ENCODE measurements at regions not wholly inside any gene's neighbourhood (a gene's known extent, or its start where the extent isn't known, plus 50 kb on each side); places are given as distances from the start of the nearest gene placed in this dataset.

- Histone ChIP-seq H3K4me2 (ENCODE audit: insufficient read depth, insufficient read length, low read length) (no peak overlapping the region), H3K4ac (ENCODE audit: low read depth, low read length) (no peak overlapping the region), H2AK5ac (ENCODE audit: insufficient read length, low read length) (no peak overlapping the region), H3T11ph (ENCODE audit: low read length) (no peak overlapping the region), H2BK5ac (ENCODE audit: insufficient read length, low read length) (no peak overlapping the region), H3K79me2 (ENCODE audit: insufficient read depth, low read length) (no peaks in the 10 kb centered on the region), H3K27ac (ENCODE audit: insufficient read length, low read depth, low read length) (no peak overlapping the region), H2BK15ac (ENCODE audit: low read depth, low read length) (no peak overlapping the region), H2BK120ac (ENCODE audit: low read depth, low read length, poor library complexity, severe bottlenecking) (no peak overlapping the region), H3K23ac (ENCODE audit: insufficient read length, low read depth, low read length) (no peak overlapping the region), H4K8ac (replicated peaks; ENCODE audit: insufficient read length, low read depth, low read length) (no peak overlapping the region), H4K20me1 (ENCODE audit: control insufficient read depth, insufficient read depth, insufficient read length) (no peaks in the 10 kb centered on the region), H4K5ac (ENCODE audit: insufficient read length, low read depth, low read length) (no peak overlapping the region), H4K91ac (ENCODE audit: insufficient read length, low read depth, low read length) (no peak overlapping the region), H3K27me3 (ENCODE audit: insufficient read depth, low read length) (no peaks in the 10 kb centered on the region), H3K56ac (ENCODE audit: insufficient read length, low read depth, low read length) (no peak overlapping the region), H3K9ac (ENCODE audit: extremely low read depth, insufficient read length, low read length) (no peak overlapping the region), H2AFZ (ENCODE audit: low read length) (no peak overlapping the region), H3K23me2 (ENCODE audit: insufficient read length, low read depth, low read length, poor library complexity, severe bottlenecking) (no peaks in the 10 kb centered on the region), H3K18ac (ENCODE audit: insufficient read length, low read depth, low read length) (no peak overlapping the region), H3K9me3 (ENCODE audit: control insufficient read depth, low read depth, low read length) (no peaks in the 10 kb centered on the region), H2BK20ac (ENCODE audit: low read depth, low read length, poor library complexity, severe bottlenecking) (no peak overlapping the region), H3K4me1 (ENCODE audit: insufficient read depth, low read length) (peaks cover 7% of the 10 kb centered on the region), H3K14ac (ENCODE audit: insufficient read depth, low read length) (no peak overlapping the region), H2BK12ac (ENCODE audit: insufficient read length, low read depth, low read length) (no peak overlapping the region), H3K79me1 (ENCODE audit: insufficient read depth, low read depth, low read length, poor library complexity, severe bottlenecking) (no peaks in the 10 kb centered on the region)
- H3K27ac Mint-ChIP-seq: no peak overlapping the region
- H3K36me3 Mint-ChIP-seq (ENCODE audit: insufficient read depth in 1 of 3, low read depth in 3 of 3): no peaks in the 10 kb centered on the region
- no CpG with 5 or more reads among the region's 8 CpGs for WGBS (ENCODE audit: extremely low coverage, insufficient read length, low lambda C conversion rate)
- TF ChIP-seq, protein P1, sequence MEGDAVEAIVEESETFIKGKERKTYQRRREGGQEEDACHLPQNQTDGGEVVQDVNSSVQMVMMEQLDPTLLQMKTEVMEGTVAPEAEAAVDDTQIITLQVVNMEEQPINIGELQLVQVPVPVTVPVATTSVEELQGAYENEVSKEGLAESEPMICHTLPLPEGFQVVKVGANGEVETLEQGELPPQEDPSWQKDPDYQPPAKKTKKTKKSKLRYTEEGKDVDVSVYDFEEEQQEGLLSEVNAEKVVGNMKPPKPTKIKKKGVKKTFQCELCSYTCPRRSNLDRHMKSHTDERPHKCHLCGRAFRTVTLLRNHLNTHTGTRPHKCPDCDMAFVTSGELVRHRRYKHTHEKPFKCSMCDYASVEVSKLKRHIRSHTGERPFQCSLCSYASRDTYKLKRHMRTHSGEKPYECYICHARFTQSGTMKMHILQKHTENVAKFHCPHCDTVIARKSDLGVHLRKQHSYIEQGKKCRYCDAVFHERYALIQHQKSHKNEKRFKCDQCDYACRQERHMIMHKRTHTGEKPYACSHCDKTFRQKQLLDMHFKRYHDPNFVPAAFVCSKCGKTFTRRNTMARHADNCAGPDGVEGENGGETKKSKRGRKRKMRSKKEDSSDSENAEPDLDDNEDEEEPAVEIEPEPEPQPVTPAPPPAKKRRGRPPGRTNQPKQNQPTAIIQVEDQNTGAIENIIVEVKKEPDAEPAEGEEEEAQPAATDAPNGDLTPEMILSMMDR (conservative IDR thresholded peaks at IDR 0.05): no peak
- DNase-seq: no peak
- peaks cover 23 to 27% of the 10 kb centered on the region in 2 experiments for H3K4me1 Mint-ChIP-seq
- H3K4me3 Mint-ChIP-seq: no peak overlapping the region
- H3K9me3 Mint-ChIP-seq: no peaks in the 10 kb centered on the region; a peak in 2 of 5 replicates
- H3K27me3 Mint-ChIP-seq (ENCODE audit: low read depth): peaks cover 8% of the 10 kb centered on the region
Measured at GRCh38 chr9:108078375-108078774, 588.8 kb upstream of the KLF4 start.
